MM.1S (cell line): ENCODE measurements at regions not wholly inside any gene's neighbourhood (a gene's known extent, or its start where the extent isn't known, plus 50 kb on each side); places are given as distances from the start of the nearest gene placed in this dataset.

Experiments
- DNase-seq: peaks from one replicate; pipeline ENCODE4 v3.0.0-alpha.2; 2015
- H2AFZ ChIP-seq: fragments of 300-600 bp; sonication (generic); 2 replicates; pipeline ENCODE4 v1.6.0; 2016; ENCODE audit warnings: antibody characterized with exemption, low read length
- H3F3A ChIP-seq: fragments of 300-600 bp; sonication (generic); 2 replicates; pipeline ENCODE4 v1.6.1; 2016; ENCODE audit warnings: mild to moderate bottlenecking, antibody characterized with exemption, low read length, moderate library complexity, mixed read lengths; ENCODE audit not compliant: insufficient read depth
- H3K27ac ChIP-seq: fragments of 300-600 bp; sonication (generic); 2 replicates; pipeline ENCODE4 v1.5.1; 2016; ENCODE audit warnings: mild to moderate bottlenecking, low read length
- H3K27me3 ChIP-seq: fragments of 300-600 bp; sonication (generic); replicated peaks from 2 replicates; pipeline ENCODE4 v1.6.0; 2016; ENCODE audit warnings: low read length; ENCODE audit not compliant: insufficient read depth
- H3K36me3 ChIP-seq: fragments of 300-600 bp; sonication (generic); replicated peaks from 2 replicates; pipeline ENCODE4 v1.6.1; 2016; ENCODE audit warnings: mild to moderate bottlenecking, low read length, mixed read lengths; ENCODE audit not compliant: insufficient read depth
- H3K4me1 ChIP-seq: fragments of 300-600 bp; sonication (generic); 2 replicates; pipeline ENCODE4 v1.6.1; 2016; ENCODE audit warnings: low read length, mixed read lengths
- H3K4me2 ChIP-seq: fragments of 300-600 bp; sonication (generic); 2 replicates; pipeline ENCODE4 v1.6.0; 2016; ENCODE audit warnings: low read depth, low read length
- H3K4me3 ChIP-seq: fragments of 300-600 bp; sonication (generic); 2 replicates; pipeline ENCODE4 v1.5.1; 2016; ENCODE audit warnings: low read length, mixed read lengths
- H3K79me2 ChIP-seq: fragments of 300-600 bp; sonication (generic); 2 replicates; pipeline ENCODE4 v1.6.1; 2016; ENCODE audit warnings: mixed run types, low read length, mixed read lengths
- H3K9ac ChIP-seq: fragments of 300-600 bp; sonication (generic); 2 replicates; pipeline ENCODE4 v1.6.1; 2016; ENCODE audit warnings: low read length, mixed read lengths
- H3K9me2 ChIP-seq: fragments of 300-600 bp; sonication (generic); replicated peaks from 2 replicates; pipeline ENCODE4 v1.6.1; 2016; ENCODE audit warnings: mild to moderate bottlenecking, low read length, mixed read lengths; ENCODE audit not compliant: insufficient read depth
- H3K9me3 ChIP-seq: fragments of 300-600 bp; sonication (generic); replicated peaks from 2 replicates; pipeline ENCODE4 v1.6.1; 2016; ENCODE audit warnings: mild to moderate bottlenecking, low read length, mixed read lengths; ENCODE audit not compliant: insufficient read depth
- H4K20me1 ChIP-seq: fragments of 300-600 bp; sonication (generic); 2 replicates; pipeline ENCODE4 v1.6.1; 2016; ENCODE audit warnings: mild to moderate bottlenecking, low read length, moderate library complexity, mixed read lengths; ENCODE audit not compliant: insufficient read depth
- CTCF ChIP-seq: fragments of 300-600 bp; sonication (generic); IDR thresholded peaks from 2 replicates; pipeline ENCODE4 v1.5.1; 2016; ENCODE audit warnings: antibody characterized with exemption, low read length, mixed read lengths
- EZH2 ChIP-seq: fragments of 300-600 bp; sonication (generic); optimal IDR thresholded peaks from 2 replicates; pipeline ENCODE3; 2017; ENCODE audit warnings: low read depth, mild to moderate bottlenecking, antibody characterized with exemption, low read length, mixed read lengths
- EZH2phosphoT487 ChIP-seq: fragments of 300-600 bp; sonication (generic); IDR thresholded peaks from 2 replicates; pipeline ENCODE4 v1.6.1; 2018; ENCODE audit warnings: antibody characterized with exemption, low read length

- Histone ChIP-seq H3K9me2 (no peaks in the 10 kb centered on the region), H4K20me1 (no peaks in the 10 kb centered on the region), H3K27ac (no peak overlapping the region), H3K27me3 (no peaks in the 10 kb centered on the region), H3F3A (no peaks in the 10 kb centered on the region), H3K36me3 (no peaks in the 10 kb centered on the region), H3K9me3 (no peaks in the 10 kb centered on the region), H3K79me2 (no peaks in the 10 kb centered on the region), H3K4me2 (no peak overlapping the region), H3K4me1 (no peaks in the 10 kb centered on the region), H3K9ac (no peak overlapping the region), H2AFZ (no peak overlapping the region), H3K4me3 (no peak overlapping the region)
- DNase-seq: no peak
- TF ChIP-seq EZH2phosphoT487 (no peak), CTCF (no peak), EZH2 (no peak)
These were observed 71.7 kb upstream of the MAP3K4 start for GRCh38 chr6:160919723-160920440.

- Histone ChIP-seq H3K4me2 (no peak overlapping the region), H3K9ac (no peak overlapping the region), H3K79me2 (no peaks in the 10 kb centered on the region), H3K9me3 (no peaks in the 10 kb centered on the region), H3K36me3 (no peaks in the 10 kb centered on the region), H3K4me3 (no peak overlapping the region), H3F3A (no peaks in the 10 kb centered on the region), H3K9me2 (no peaks in the 10 kb centered on the region), H3K4me1 (no peaks in the 10 kb centered on the region), H3K27ac (no peak overlapping the region), H2AFZ (no peak overlapping the region), H4K20me1 (no peaks in the 10 kb centered on the region), H3K27me3 (no peaks in the 10 kb centered on the region)
- no peak for TF ChIP-seq EZH2
- no peak for TF ChIP-seq CTCF
- TF ChIP-seq EZH2phosphoT487: no peak
- DNase-seq: no peak
These were observed 70.5 kb upstream of the MAP3K4 start for GRCh38 chr6:160921095-160921494.

- peak overlapping the region; percentile 51; the same call in 1 of the 2 replicates for H2AFZ ChIP-seq
These were observed 65.0 kb upstream of the MAP3K4 start for GRCh38 chr6:160926281-160927276.

More at GRCh38 chr6:160926281-160927276, 65.0 kb upstream of the MAP3K4 start:
- Histone ChIP-seq H3K4me3 (no peak overlapping the region), H3K4me1 (no peaks in the 10 kb centered on the region), H3K36me3 (no peaks in the 10 kb centered on the region), H3K27me3 (no peaks in the 10 kb centered on the region), H3K9ac (no peak overlapping the region), H4K20me1 (no peaks in the 10 kb centered on the region), H3K4me2 (peak overlapping the region; percentile 29; the same call in 1 of the 2 replicates), H3F3A (no peaks in the 10 kb centered on the region), H3K9me2 (no peaks in the 10 kb centered on the region), H3K27ac (peak overlapping the region; percentile 59; the same call in 1 of the 2 replicates), H3K79me2 (no peaks in the 10 kb centered on the region), H3K9me3 (no peaks in the 10 kb centered on the region)
- DNase-seq: peak; percentile 72
- TF ChIP-seq EZH2: no peak
- TF ChIP-seq EZH2phosphoT487: no peak
- TF ChIP-seq CTCF: no peak
